Right lobe of liver (tissue), 4 donors: ENCODE measurements at regions not wholly inside any gene's neighbourhood (a gene's known extent, or its start where the extent isn't known, plus 50 kb on each side); places are given as distances from the start of the nearest gene placed in this dataset.

ENCODE experiments used
- CTCF ChIP-seq, 4 donors: fragments of 200-600 bp in 3 of 4; fragments of 450-650 bp in 1 of 4; IDR thresholded peaks; one replicate each; pipeline versions ENCODE4 v1.5.1 to v1.8.0; 2016 to 2022; ENCODE audit warnings: antibody characterized with exemption in 4 of 4, mild to moderate bottlenecking in 2 of 4
- POLR2A ChIP-seq: fragments of 450-650 bp; IDR thresholded peaks from one replicate; pipeline ENCODE4 v1.6.1; 2017; ENCODE audit warnings: antibody characterized with exemption, mild to moderate bottlenecking
- donor health status: DM: no; HTN: no; CAD: no.
- donor health status: DM: no; HTN: no; CAD: no.
- donor health status: DM: no; HTN: yes; CAD: no.

GRCh38 chr1:99152132-99152531 lies 112.2 kb upstream of the PLPPR4 start:
- TF ChIP-seq POLR2A (no peak), CTCF (IDR thresholded peaks at IDR 0.05) (no peak)
